ACC112 (cell line): ENCODE measurements at regions not wholly inside any gene's neighbourhood (a gene's known extent, or its start where the extent isn't known, plus 50 kb on each side); places are given as distances from the start of the nearest gene placed in this dataset.
A peak's percentile ranks its signal among the peaks of the same experiment; 100 is the strongest.
"Not testable (repeated sequence)": the region's sequence is repeated elsewhere in the genome, so short reads cannot be mapped to it uniquely, and the experiment has no call there.

Experiments
- H2AFZ ChIP-seq: fragments of 200-600 bp; sonication (generic); one replicate; pipeline ENCODE4 v1.6.0; 2017; ENCODE audit warnings: antibody characterized with exemption, low read length; ENCODE audit not compliant: unreplicated experiment
- H3K27ac ChIP-seq: fragments of 200-600 bp; sonication (generic); 2 replicates; pipeline ENCODE4 v1.5.1; 2014; ENCODE audit warnings: low read depth, mild to moderate bottlenecking, antibody characterized with exemption, low read length, moderate library complexity
- H3K27me3 ChIP-seq: fragments of 200-600 bp; sonication (generic); 2 replicates; pipeline ENCODE4 v1.6.1; 2014; ENCODE audit warnings: mild to moderate bottlenecking, antibody characterized with exemption, low read length, moderate library complexity, mixed read lengths; ENCODE audit not compliant: insufficient read depth
- H3K36me3 ChIP-seq: fragments of 200-600 bp; sonication (generic); 2 replicates; pipeline ENCODE4 v1.6.1; 2016; ENCODE audit warnings: mild to moderate bottlenecking, antibody characterized with exemption, low read length, moderate library complexity, mixed read lengths; ENCODE audit not compliant: insufficient read depth
- H3K4me1 ChIP-seq: fragments of 200-600 bp; sonication (generic); one replicate; pipeline ENCODE4 v1.6.1; 2016; ENCODE audit warnings: low read length, mixed read lengths; ENCODE audit not compliant: insufficient read depth, unreplicated experiment, control insufficient read depth
- H3K4me3 ChIP-seq: fragments of 200-600 bp; sonication (generic); 2 replicates; pipeline ENCODE4 v1.5.1; 2014; ENCODE audit warnings: mild to moderate bottlenecking, low read depth, low read length
- H3K79me2 ChIP-seq: fragments of 200-600 bp; sonication (generic); one replicate; pipeline ENCODE4 v1.6.0; 2016; ENCODE audit warnings: low read length; ENCODE audit not compliant: control insufficient read depth, unreplicated experiment, insufficient read depth

DNA sequence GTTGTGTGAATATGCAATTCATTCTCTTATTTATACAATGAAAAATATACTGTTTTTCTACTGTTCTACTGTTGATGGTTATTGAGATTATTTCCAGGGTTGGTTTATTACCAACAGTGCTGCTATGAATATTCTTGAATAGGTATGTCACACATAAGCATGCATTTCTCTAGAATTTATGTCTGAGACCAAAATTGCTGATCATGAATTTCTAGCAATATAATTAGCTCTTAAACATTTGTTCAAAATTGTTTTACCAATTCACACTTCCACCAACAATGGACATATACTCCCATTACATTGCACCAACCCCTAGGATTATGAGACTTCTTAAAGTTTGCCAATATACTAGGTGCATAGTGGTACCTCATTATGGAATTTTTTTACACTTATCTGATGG lies 164.1 kb upstream of the KCNQ5 start:
- Histone ChIP-seq H3K36me3 (no peaks in the 10 kb centered on the region), H3K27ac (no peak overlapping the region), H3K4me1 (no peaks in the 10 kb centered on the region), H3K4me3 (no peak overlapping the region), H3K79me2 (no peaks in the 10 kb centered on the region), H3K27me3 (no peaks in the 10 kb centered on the region), H2AFZ (no peak overlapping the region)

- H3K4me1 ChIP-seq, result no peaks in the 10 kb centered on the region
- H3K27me3 ChIP-seq, result no peaks in the 10 kb centered on the region
- H3K36me3 ChIP-seq, result no peaks in the 10 kb centered on the region
- no peak overlapping the region for H2AFZ ChIP-seq
- no peak overlapping the region for H3K4me3 ChIP-seq
- H3K27ac ChIP-seq, result no peak overlapping the region
- H3K79me2 ChIP-seq, result no peaks in the 10 kb centered on the region
Measured at GRCh38 chr6:72458521-72458920, 163.3 kb upstream of the KCNQ5 start.

- H3K79me2 ChIP-seq, result no peaks in the 10 kb centered on the region
- no peaks in the 10 kb centered on the region for H3K36me3 ChIP-seq
- H3K4me1 ChIP-seq, result peaks cover 19% of the 10 kb centered on the region
- no peak overlapping the region for H3K27ac ChIP-seq
- H2AFZ ChIP-seq, result peak overlapping the region; percentile 64
- no peak overlapping the region for H3K4me3 ChIP-seq
- H3K27me3 ChIP-seq, result no peaks in the 10 kb centered on the region
Measured at GRCh38 chr6:72461144-72461543, 160.7 kb upstream of the KCNQ5 start.

DNA sequence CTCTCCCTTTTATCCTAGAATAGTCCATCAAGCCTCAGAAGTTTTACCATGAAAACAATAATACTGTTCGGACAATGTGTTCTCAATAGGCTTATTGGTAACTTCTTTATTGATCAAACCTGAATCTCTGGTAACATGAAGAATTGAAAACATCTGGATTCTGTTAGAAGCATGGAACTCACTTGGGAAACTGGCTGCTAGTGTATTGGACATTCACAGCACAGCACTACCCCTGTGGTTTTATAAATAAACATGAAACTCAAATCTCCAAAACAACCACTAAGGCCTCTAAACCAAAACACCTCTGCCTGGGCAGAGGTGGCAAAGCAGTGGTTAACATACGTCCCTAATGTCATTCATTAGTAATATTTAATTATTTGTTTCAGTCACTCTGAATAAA lies 157.6 kb upstream of the KCNQ5 start:
- H3K27ac ChIP-seq, result no peak overlapping the region
- H2AFZ ChIP-seq, result no peak overlapping the region
- H3K27me3 ChIP-seq, result no peaks in the 10 kb centered on the region
- no peak overlapping the region for H3K4me3 ChIP-seq
- no peaks in the 10 kb centered on the region for H3K79me2 ChIP-seq
- no peaks in the 10 kb centered on the region for H3K36me3 ChIP-seq
- H3K4me1 ChIP-seq, result peaks cover 19% of the 10 kb centered on the region

- no peaks in the 10 kb centered on the region for H3K36me3 ChIP-seq
- peak overlapping the region; percentile 67 for H2AFZ ChIP-seq
- no peaks in the 10 kb centered on the region for H3K79me2 ChIP-seq
- H3K4me1 ChIP-seq, result peaks cover 19% of the 10 kb centered on the region
- no peaks in the 10 kb centered on the region for H3K27me3 ChIP-seq
- H3K27ac ChIP-seq, result no peak overlapping the region
- no peak overlapping the region; the same call in 1 of the 2 replicates for H3K4me3 ChIP-seq
Measured at GRCh38 chr6:72464791-72465691, 156.8 kb upstream of the KCNQ5 start.

- H3K27me3 ChIP-seq, result no peaks in the 10 kb centered on the region
- no peaks in the 10 kb centered on the region for H3K36me3 ChIP-seq
- peaks cover 19% of the 10 kb centered on the region for H3K4me1 ChIP-seq
- no peak overlapping the region for H3K27ac ChIP-seq
- no peak overlapping the region for H2AFZ ChIP-seq
- no peaks in the 10 kb centered on the region for H3K79me2 ChIP-seq
- no peak overlapping the region for H3K4me3 ChIP-seq
Measured at GRCh38 chr6:72466471-72466870, 155.4 kb upstream of the KCNQ5 start.

DNA sequence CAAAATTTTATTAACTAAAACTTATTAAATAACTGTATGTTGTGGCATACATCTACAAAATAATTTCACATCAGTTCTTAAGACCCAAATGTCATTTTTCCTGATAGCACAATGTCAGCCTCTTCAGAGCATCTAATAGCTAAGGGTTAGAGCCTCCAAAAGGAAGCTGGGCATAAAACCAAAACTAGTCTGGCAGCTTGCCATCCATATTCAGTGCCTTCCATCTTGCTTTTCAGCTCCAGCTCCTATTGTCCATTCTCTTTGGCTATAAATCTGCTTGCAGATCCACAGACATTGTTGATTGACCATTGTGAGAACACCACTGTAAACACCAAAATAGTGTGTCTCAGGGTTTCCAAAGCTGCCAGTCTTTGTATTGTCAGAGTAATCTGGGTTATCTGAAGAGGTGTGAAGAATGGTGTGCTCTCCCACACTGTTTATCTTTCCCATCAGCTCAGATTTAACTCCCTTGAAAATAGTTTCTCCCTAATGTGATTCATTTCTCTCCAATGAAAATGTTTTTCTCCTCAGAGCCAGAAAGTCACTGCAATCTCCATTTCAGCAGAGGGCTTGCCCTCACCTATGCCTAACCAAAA lies 154.8 kb upstream of the KCNQ5 start:
- no peaks in the 10 kb centered on the region for H3K27me3 ChIP-seq
- H3K36me3 ChIP-seq, result no peaks in the 10 kb centered on the region
- H3K4me3 ChIP-seq, result no peak overlapping the region
- H3K27ac ChIP-seq, result no peak overlapping the region
- peaks cover 19% of the 10 kb centered on the region for H3K4me1 ChIP-seq
- no peak overlapping the region for H2AFZ ChIP-seq
- H3K79me2 ChIP-seq, result no peaks in the 10 kb centered on the region

DNA sequence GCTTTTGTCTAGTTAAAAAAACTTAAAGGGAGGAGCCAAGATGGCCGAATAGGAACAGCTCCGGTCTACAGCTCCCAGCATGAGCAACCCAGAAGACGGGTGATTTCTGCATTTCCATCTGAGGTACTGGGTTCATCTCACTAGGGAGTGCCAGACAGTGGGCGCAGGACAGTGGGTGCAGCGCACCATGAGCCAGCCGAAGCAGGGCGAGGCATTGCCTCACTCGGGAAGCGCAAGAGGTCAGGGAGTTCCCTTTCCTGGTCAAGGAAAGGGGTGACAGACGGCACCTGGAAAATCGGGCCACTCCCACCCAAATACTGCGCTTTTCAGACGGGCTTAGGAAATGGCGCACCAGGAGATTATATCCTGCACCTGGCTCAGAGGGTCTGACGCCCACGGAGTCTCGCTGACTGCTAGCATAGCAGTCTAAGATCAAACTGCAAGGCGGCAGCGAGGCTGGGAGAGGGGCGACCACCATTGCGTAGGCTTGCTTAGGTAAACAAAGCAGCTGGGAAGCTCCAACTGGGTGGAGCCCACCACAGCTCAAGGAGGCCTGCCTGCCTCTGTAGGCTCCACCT lies 152.4 kb upstream of the KCNQ5 start:
- H3K4me1 ChIP-seq, result peaks cover 13% of the 10 kb centered on the region
- not testable (repeated sequence) for H2AFZ ChIP-seq

GRCh38 chr6:72476051-72476450 lies 145.8 kb upstream of the KCNQ5 start:
- Histone ChIP-seq H3K79me2 (no peaks in the 10 kb centered on the region), H3K27ac (no peak overlapping the region), H3K27me3 (no peaks in the 10 kb centered on the region), H3K36me3 (no peaks in the 10 kb centered on the region), H3K4me1 (no peaks in the 10 kb centered on the region), H3K4me3 (no peak overlapping the region), H2AFZ (no peak overlapping the region)

More for the DNA sequence above, 152.4 kb upstream of the KCNQ5 start:
- not testable (repeated sequence) for H3K79me2 ChIP-seq, H3K27me3 ChIP-seq, H3K4me3 ChIP-seq, H3K36me3 ChIP-seq, H3K27ac ChIP-seq

GRCh38 chr6:72476646-72477045 lies 145.2 kb upstream of the KCNQ5 start:
- Histone ChIP-seq H3K27me3 (no peaks in the 10 kb centered on the region), H3K4me1 (no peaks in the 10 kb centered on the region), H2AFZ (no peak overlapping the region), H3K4me3 (no peak overlapping the region), H3K79me2 (no peaks in the 10 kb centered on the region), H3K27ac (no peak overlapping the region), H3K36me3 (no peaks in the 10 kb centered on the region)
